ENCODE measurements at regions not wholly inside any gene's neighbourhood (a gene's known extent, or its start where the extent isn't known, plus 50 kb on each side); places are given as distances from the start of the nearest gene placed in this dataset.

DNA sequence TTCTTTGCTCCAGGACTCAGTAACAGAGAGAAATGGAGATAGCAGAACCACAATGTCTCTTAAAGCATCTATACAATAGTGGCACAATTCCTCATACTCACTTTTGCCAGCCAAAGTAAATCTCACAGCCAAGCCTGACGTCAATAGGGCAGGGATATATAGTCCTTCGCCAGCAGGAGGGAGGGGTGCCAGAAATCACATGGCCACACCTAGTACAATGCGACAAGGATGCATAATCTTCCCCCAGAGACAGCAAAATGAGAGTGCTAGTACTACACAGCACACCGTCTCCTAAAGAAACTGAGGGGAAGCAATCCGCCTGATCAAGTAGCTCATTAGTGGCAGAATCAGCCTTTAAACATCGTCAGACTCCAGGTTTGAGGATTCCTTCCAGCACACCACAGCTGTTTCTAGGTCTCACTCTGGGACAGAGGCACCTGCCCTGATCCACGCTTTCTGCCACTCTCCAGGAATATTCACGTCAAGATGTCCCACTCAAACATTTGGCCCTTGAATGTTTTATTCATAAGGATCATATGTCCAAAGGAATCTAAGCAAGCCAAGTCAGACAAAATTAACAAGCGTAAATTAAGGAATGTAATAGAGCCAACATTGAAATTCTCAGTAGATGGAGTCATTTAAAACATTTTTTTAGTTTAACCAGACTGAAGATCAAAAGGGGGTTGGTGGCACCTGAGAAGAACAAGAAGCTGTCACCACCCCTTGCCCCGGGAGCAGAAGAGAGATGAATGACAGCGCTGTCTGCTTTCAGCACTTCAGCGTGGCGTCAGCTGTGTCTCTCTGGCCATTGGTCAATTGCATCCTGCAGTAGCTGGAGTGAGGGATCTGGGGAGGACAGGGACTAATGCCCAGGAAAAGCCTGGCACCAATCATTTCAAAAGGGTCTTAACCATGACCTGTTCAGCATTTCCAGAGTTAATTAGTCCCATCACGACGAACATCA is 63.5 kb upstream of the SERP2 start:
- H4K91ac ChIP-seq (replicated peaks; ENCODE audit: insufficient read length, low read length), result no peak overlapping the region
- H3K18ac ChIP-seq (ENCODE audit: extremely low read depth, low read length), result no peak overlapping the region
- H3K9me3 ChIP-seq (ENCODE audit: insufficient read depth in 2 of 2, low read depth in 1 of 2, low read length in 1 of 2), result no peaks in the 10 kb centered on the region
- H3K4me2 ChIP-seq (ENCODE audit: insufficient read depth in 1 of 2, low read depth in 2 of 2, low read length in 2 of 2), result no peak overlapping the region
- peaks cover 0 to 23% (median 11%) of the 10 kb centered on the region in 4 experiments; a peak in 6 of 7 replicates for H3K27me3 ChIP-seq (replicated peaks in 1 of 4; ENCODE audit: control insufficient read depth in 3 of 4, extremely low read depth in 1 of 4, insufficient read depth in 3 of 4, low read length in 3 of 4)
- 87% methylated on average over 15 of the region's 15 CpGs; no CpG with 5 or more reads in 1 of the 2 experiments for WGBS, 2 experiments (ENCODE audit: extremely low coverage in 1 of 2, insufficient coverage in 1 of 2, insufficient read length in 1 of 2, insufficient replicate concordance in 2 of 2, low coverage in 1 of 2, low lambda C conversion rate in 2 of 2, missing lambda C conversion rate in 1 of 2)
- no peaks in the 10 kb centered on the region for H4K20me1 ChIP-seq (replicated peaks in 1 of 2; ENCODE audit: control insufficient read depth in 1 of 2, insufficient read depth in 2 of 2, low read length in 2 of 2)
- H3K4me3 ChIP-seq (ENCODE audit: extremely low read depth in 1 of 4, insufficient read depth in 2 of 4, low read depth in 3 of 4, low read length in 4 of 4), result no peak overlapping the region
- no peak overlapping the region for H2BK20ac ChIP-seq (ENCODE audit: low read length)
- no peaks in the 10 kb centered on the region for H3K79me2 ChIP-seq (ENCODE audit: control insufficient read depth in 1 of 2, insufficient read depth in 2 of 2, low read length in 2 of 2)
- H3K23me2 ChIP-seq (ENCODE audit: low read depth, low read length), result peaks cover 7% of the 10 kb centered on the region; the same call in 1 of the 2 replicates
- no peak overlapping the region for H3K9ac ChIP-seq (replicated peaks in 1 of 4; ENCODE audit: extremely low read depth in 1 of 4, low read depth in 3 of 4, low read length in 3 of 4)
- H3K14ac ChIP-seq (ENCODE audit: insufficient read length), result no peak overlapping the region
- no peak overlapping the region for H4K8ac ChIP-seq (ENCODE audit: extremely low read depth, insufficient read depth, low read length)
- H3K79me1 ChIP-seq (ENCODE audit: low read depth, low read length), result no peaks in the 10 kb centered on the region
- H3K4me1 ChIP-seq (replicated peaks in 1 of 4; ENCODE audit: control insufficient read depth in 3 of 4, insufficient read depth in 4 of 4, low read length in 3 of 4), result peaks cover 6 to 12% (median 10%) of the 10 kb centered on the region in 4 experiments; a peak in 6 of 7 replicates
- 0 out of 2 replicates have a peak overlapping the region, but pooled peaks have one; percentile 18 for H2AK5ac ChIP-seq (ENCODE audit: low read depth, low read length)
- H2BK15ac ChIP-seq (ENCODE audit: low read length), result no peak overlapping the region
- no peak overlapping the region for H3K23ac ChIP-seq (ENCODE audit: insufficient read length)
- H3K36me3 ChIP-seq (ENCODE audit: control insufficient read depth in 2 of 4, insufficient read depth in 4 of 4, low read length in 3 of 4), result no peaks in the 10 kb centered on the region
- H3K27ac ChIP-seq (ENCODE audit: low read depth, low read length), result no peak overlapping the region
- CTCF ChIA-PET (ENCODE audit: partially characterized antibody), result no interaction called here
- no peak overlapping the region for H2BK12ac ChIP-seq (ENCODE audit: low read depth, low read length)
- FAIRE-seq, result no peak
- no peak overlapping the region for H2BK120ac ChIP-seq (replicated peaks; ENCODE audit: low read depth, low read length)
- H3K56ac ChIP-seq (replicated peaks; ENCODE audit: insufficient read length, low read depth, low read length), result no peak overlapping the region
- no peak overlapping the region for H3K4ac ChIP-seq (replicated peaks; ENCODE audit: insufficient read length, low read depth, low read length)
- no peak overlapping the region for H2AFZ ChIP-seq (ENCODE audit: low read length)
- no peak overlapping the region for H2BK5ac ChIP-seq (ENCODE audit: low read depth, low read length)
- DNase-seq (ENCODE audit: low read depth in 1 of 2, low spot score in 2 of 2), result no peak
- POLR2A ChIA-PET (ENCODE audit: partially characterized antibody), result interaction anchor here (1.2 to 1.4 kb wide), 2 partner anchors 14 to 125 kb away, joined by 3 to 4 read pairs; no protein-coding TSS in a partner anchor
- no peak overlapping the region for H4K5ac ChIP-seq (ENCODE audit: insufficient read length, low read depth, low read length)
- TF ChIP-seq EGR1 (IDR thresholded peaks at IDR 0.05; ENCODE audit: borderline replicate concordance, low read depth, low read length) (no peak), SRF (IDR thresholded peaks at IDR 0.05; ENCODE audit: low read depth, low read length) (no peak), BACH1 (IDR thresholded peaks at IDR 0.05; ENCODE audit: low read length) (no peak), CBX5 (IDR thresholded peaks at IDR 0.05; ENCODE audit: low read depth, low read length) (no peak), SUZ12 (IDR thresholded peaks at IDR 0.05; ENCODE audit: low read length) (no peak), KDM5A (IDR thresholded peaks at IDR 0.05; ENCODE audit: low read length) (no peak), CEBPB (IDR thresholded peaks at IDR 0.05; ENCODE audit: low read depth, low read length) (no peak), CREB1 (IDR thresholded peaks at IDR 0.05) (no peak), SP2 (IDR thresholded peaks at IDR 0.05; ENCODE audit: low read length) (no peak), SP1 (IDR thresholded peaks at IDR 0.05; ENCODE audit: low read depth, low read length) (no peak), BCL11A (IDR thresholded peaks at IDR 0.05; ENCODE audit: low read depth in 2 of 2, low read length in 2 of 2) (no peak), ASH2L (IDR thresholded peaks at IDR 0.05; ENCODE audit: low read length) (no peak)
